IMR-90 (cell line): ENCODE measurements at regions not wholly inside any gene's neighbourhood (a gene's known extent, or its start where the extent isn't known, plus 50 kb on each side); places are given as distances from the start of the nearest gene placed in this dataset.

ENCODE experiments used
- ATAC-seq: fragments of 200-7000 bp; cut with Tn5 transposase; 2 replicates; pipeline ENCODE4 v1.9.1; 2020; ENCODE audit warnings: low read depth, mild to moderate bottlenecking, moderate library complexity
- BruUV-seq: library from RNA; stranded (reverse); fragments of 400-500 nt; replicated peaks from 2 replicates; lab custom pipeline; 2021; lab: Mats Ljungman, UMichigan
- CTCF ChIA-PET: fragments of 300-600 bp; formaldehyde crosslinking; extraction: SDS; loops from one replicate; lab custom pipeline; 2021; ENCODE audit warnings: antibody characterized with exemption; lab: Yijun Ruan, JAX
- POLR2A ChIA-PET: fragments of 300-600 bp; sonication (Branson Sonifier 250); formaldehyde crosslinking; loops from one replicate; lab custom pipeline; 2022; ENCODE audit warnings: antibody characterized with exemption; ENCODE audit not compliant: unreplicated experiment; lab: Charles Lee
- DNase-seq: peaks from one replicate; pipeline ENCODE4 v3.0.0; 2013
- H2AFZ ChIP-seq: replicated peaks from 2 replicates; pipeline ENCODE3; 2013; ENCODE audit warnings: low read length, mild to moderate bottlenecking; ENCODE audit not compliant: poor library complexity
- H2AK5ac ChIP-seq: 2 replicates; pipeline ENCODE4 v1.6.1; 2013; ENCODE audit warnings: low read depth, low read length, inconsistent platforms
- H2AK9ac ChIP-seq: replicated peaks from 2 replicates; pipeline ENCODE3; 2013; ENCODE audit warnings: mild to moderate bottlenecking, low read depth, low read length, moderate library complexity; ENCODE audit not compliant: poor library complexity
- H2BK120ac ChIP-seq: 2 replicates; pipeline ENCODE4 v1.6.1; 2013; ENCODE audit warnings: low read depth, low read length, inconsistent platforms
- H2BK15ac ChIP-seq: 3 replicates; pipeline ENCODE4 v1.6.1; 2013; ENCODE audit warnings: low read depth, low read length, inconsistent platforms
- H2BK20ac ChIP-seq: 2 replicates; pipeline ENCODE4 v1.6.1; 2013; ENCODE audit warnings: low read depth, mild to moderate bottlenecking, inconsistent platforms, low read length, moderate library complexity
- H2BK5ac ChIP-seq: 2 replicates; pipeline ENCODE4 v1.6.1; 2013; ENCODE audit warnings: mild to moderate bottlenecking, low read depth, low read length, inconsistent platforms; ENCODE audit not compliant: poor library complexity, severe bottlenecking
- H3K14ac ChIP-seq: replicated peaks from 2 replicates; pipeline ENCODE4 v1.6.1; 2013; ENCODE audit warnings: low read depth, low read length, inconsistent platforms
- H3K18ac ChIP-seq: 2 replicates; pipeline ENCODE4 v1.6.1; 2013; ENCODE audit warnings: low read depth, low read length, control low read depth
- H3K23ac ChIP-seq: 2 replicates; pipeline ENCODE4 v1.6.1; 2013; ENCODE audit warnings: low read depth, low read length, inconsistent platforms
- H3K27ac ChIP-seq: 2 replicates; pipeline ENCODE4 v1.5.1; 2013; ENCODE audit warnings: mild to moderate bottlenecking, control low read depth, low read length; ENCODE audit not compliant: insufficient read depth
- H3K27me3 ChIP-seq: 2 replicates; pipeline ENCODE4 v1.6.1; 2013; ENCODE audit warnings: low read length; ENCODE audit not compliant: control insufficient read depth, insufficient read depth
- H3K36me3 ChIP-seq: 2 replicates; pipeline ENCODE4 v1.6.1; 2013; ENCODE audit warnings: low read length, mixed read lengths; ENCODE audit not compliant: control insufficient read depth, insufficient read depth
- H3K4ac ChIP-seq: 2 replicates; pipeline ENCODE4 v1.6.1; 2013; ENCODE audit warnings: low read depth, low read length, inconsistent platforms
- H3K4me1 ChIP-seq: 2 replicates; pipeline ENCODE4 v1.6.1; 2013; ENCODE audit warnings: low read length, mixed read lengths; ENCODE audit not compliant: control insufficient read depth, insufficient read depth
- H3K4me2 ChIP-seq: 2 replicates; pipeline ENCODE4 v1.6.1; 2013; ENCODE audit warnings: low read depth, mild to moderate bottlenecking, control low read depth, low read length, moderate library complexity
- H3K4me3 ChIP-seq: 2 replicates; pipeline ENCODE4 v1.5.1; 2013; ENCODE audit warnings: low read depth, mild to moderate bottlenecking, control low read depth, low read length, moderate library complexity; ENCODE audit not compliant: insufficient read depth
- H3K56ac ChIP-seq: 2 replicates; pipeline ENCODE4 v1.6.1; 2013; ENCODE audit warnings: low read length, inconsistent platforms; ENCODE audit not compliant: insufficient read depth; ENCODE audit errors: extremely low read depth
- H3K79me1 ChIP-seq, 2 experiments: 2 replicates each; pipeline ENCODE4 v1.6.1; 2013; ENCODE audit warnings: low read length in 2 of 2, inconsistent platforms in 1 of 2, low read depth in 1 of 2
- H3K9ac ChIP-seq: 2 replicates; pipeline ENCODE4 v1.6.1; 2013; ENCODE audit warnings: low read depth, low read length, control low read depth
- H3K9me1 ChIP-seq: 2 replicates; pipeline ENCODE4 v1.6.1; 2013; ENCODE audit warnings: low read length, inconsistent platforms; ENCODE audit not compliant: insufficient read depth
- H3K9me3 ChIP-seq: 2 replicates; pipeline ENCODE4 v1.6.1; 2013; ENCODE audit warnings: low read length; ENCODE audit not compliant: control insufficient read depth, insufficient read depth
- H4K20me1 ChIP-seq: 2 replicates; pipeline ENCODE4 v1.6.1; 2013; ENCODE audit warnings: low read length, inconsistent platforms; ENCODE audit not compliant: insufficient read depth
- H4K5ac ChIP-seq: 2 replicates; pipeline ENCODE4 v1.6.1; 2013; ENCODE audit warnings: mild to moderate bottlenecking, low read depth, low read length, control low read depth
- H4K8ac ChIP-seq, 2 experiments: 2 replicates each; pipeline ENCODE4 v1.6.1; 2013; ENCODE audit warnings: low read depth in 2 of 2, low read length in 2 of 2, control low read depth in 1 of 2, inconsistent platforms in 1 of 2
- H4K91ac ChIP-seq: 2 replicates; pipeline ENCODE4 v1.6.1; 2013; ENCODE audit warnings: low read depth, low read length, inconsistent platforms; ENCODE audit not compliant: insufficient read depth
- BHLHE40 ChIP-seq: fragments of 150-350 bp; IDR thresholded peaks from 2 replicates; pipeline ENCODE4 v1.6.1; 2016; ENCODE audit warnings: mild to moderate bottlenecking, low read depth, low read length
- CHD1 ChIP-seq: IDR thresholded peaks from 2 replicates; pipeline ENCODE4 v1.6.1; 2012; ENCODE audit warnings: low read depth, low read length, improper control_type of control experiment
- CTCF ChIP-seq: conservative IDR thresholded peaks from 2 replicates; pipeline ENCODE4 v1.5.1; 2012; ENCODE audit warnings: mild to moderate bottlenecking, low read depth, low read length, improper control_type of control experiment
- MAFK ChIP-seq: IDR thresholded peaks from 2 replicates; pipeline ENCODE4 v1.6.1; 2012; ENCODE audit warnings: low read depth, low read length, improper control_type of control experiment
- MAZ ChIP-seq: IDR thresholded peaks from 2 replicates; pipeline ENCODE4 v1.6.1; 2012; ENCODE audit warnings: low read depth, mild to moderate bottlenecking, low read length, improper control_type of control experiment, moderate library complexity, borderline replicate concordance
- NFE2L2 ChIP-seq: fragments of 150-350 bp; IDR thresholded peaks from 2 replicates; pipeline ENCODE4 v1.6.1; 2016; ENCODE audit warnings: low read depth, mild to moderate bottlenecking, low read length
- POLR2A ChIP-seq: IDR thresholded peaks from 2 replicates; pipeline ENCODE4 v1.6.1; 2012; ENCODE audit warnings: mild to moderate bottlenecking, low read depth, low read length
- USF2 ChIP-seq: fragments of 150-350 bp; IDR thresholded peaks from 2 replicates; pipeline ENCODE4 v1.6.1; 2017; ENCODE audit warnings: mild to moderate bottlenecking, antibody characterized with exemption, low read length, low read depth
- WGBS, 2 experiments: methylation state at CpG; one replicate each; pipeline versions ENCODE4 v1.1.5 to v1.1.7; 2013; ENCODE audit warnings: missing lambda C conversion rate in 2 of 2; ENCODE audit not compliant: insufficient read length in 1 of 2; ENCODE audit errors: extremely low coverage in 2 of 2; 5-methylcytosine and 5-hydroxymethylcytosine counted together
- dilution Hi-C: fragments of 300-500 bp; cut with HindIII; formaldehyde crosslinking; loops from one replicate; pipeline ENCODE4 v1.14.3; 2018; ENCODE audit warnings: low sequenced_read_pairs; ENCODE audit not compliant: unreplicated experiment
- in situ Hi-C: fragments of 300-500 bp; cut with MboI; formaldehyde crosslinking; loops from 3 replicates; pipeline ENCODE4 v1.14.3; 2019; ENCODE audit warnings: low sequenced_read_pairs, inconsistent platforms, mixed read lengths
- intact Hi-C: fragments of 100-400 bp; cut with micrococcal nuclease; formaldehyde crosslinking; loops from 2 replicates; pipeline ENCODE4 v1.10.0; 2022

- dilution Hi-C loops (no loop called here), in situ Hi-C loops (no loop called here), intact Hi-C loops (no loop called here)
- H2BK15ac ChIP-seq, result no peak overlapping the region
- no peak overlapping the region for H4K91ac ChIP-seq
- no peak overlapping the region for H3K9ac ChIP-seq
- no peak overlapping the region for H3K27ac ChIP-seq
- no peak overlapping the region for H3K23ac ChIP-seq
- H3K56ac ChIP-seq, result no peak overlapping the region
- no peak overlapping the region for H2AFZ ChIP-seq
- DNase-seq (no peak), ATAC-seq (no peak)
- POLR2A ChIA-PET, result no interaction called here
- no TSS peak for BruUV-seq
- no peaks in the 10 kb centered on the region for H3K4me1 ChIP-seq
- no peak overlapping the region for H2AK5ac ChIP-seq
- no peak overlapping the region for H2BK5ac ChIP-seq
- no peaks in the 10 kb centered on the region for H3K27me3 ChIP-seq
- no peak overlapping the region for H4K5ac ChIP-seq
- no peak overlapping the region for H3K14ac ChIP-seq
- CTCF ChIA-PET, result no interaction called here
- H4K8ac ChIP-seq, result no peak overlapping the region
- 80% methylated on average over 2 of the region's 5 CpGs; no CpG with 5 or more reads in 1 of the 2 experiments for WGBS, 2 experiments
- no peak overlapping the region for H2BK120ac ChIP-seq
- no peak overlapping the region for H3K4me2 ChIP-seq
- H3K4ac ChIP-seq, result no peak overlapping the region
- no peak overlapping the region for H2BK20ac ChIP-seq
- TF ChIP-seq CTCF (no peak), USF2 (no peak), BHLHE40 (no peak), MAFK (no peak), MAZ (no peak), CHD1 (no peak), NFE2L2 (no peak), POLR2A (no peak)
- H2AK9ac ChIP-seq, result no peak overlapping the region
- H3K4me3 ChIP-seq, result no peak overlapping the region
- H3K18ac ChIP-seq, result no peak overlapping the region
- no peaks in the 10 kb centered on the region for H3K79me1 ChIP-seq
- H3K9me3 ChIP-seq, result peaks cover 2% of the 10 kb centered on the region
- no peaks in the 10 kb centered on the region for H3K9me1 ChIP-seq
- H3K36me3 ChIP-seq, result no peaks in the 10 kb centered on the region
- H4K20me1 ChIP-seq, result no peaks in the 10 kb centered on the region
Measured at GRCh38 chr21:20272791-20273362, 725.3 kb upstream of the NCAM2 start.
